MM.1S (cell line): ENCODE measurements at regions not wholly inside any gene's neighbourhood (a gene's known extent, or its start where the extent isn't known, plus 50 kb on each side); places are given as distances from the start of the nearest gene placed in this dataset.

Experiments used
- DNase-seq: peaks from one replicate; pipeline ENCODE4 v3.0.0-alpha.2; 2015
- H2AFZ ChIP-seq: fragments of 300-600 bp; sonication (generic); 2 replicates; pipeline ENCODE4 v1.6.0; 2016; ENCODE audit warnings: antibody characterized with exemption, low read length
- H3F3A ChIP-seq: fragments of 300-600 bp; sonication (generic); 2 replicates; pipeline ENCODE4 v1.6.1; 2016; ENCODE audit warnings: mild to moderate bottlenecking, antibody characterized with exemption, low read length, moderate library complexity, mixed read lengths; ENCODE audit not compliant: insufficient read depth
- H3K27ac ChIP-seq: fragments of 300-600 bp; sonication (generic); 2 replicates; pipeline ENCODE4 v1.5.1; 2016; ENCODE audit warnings: mild to moderate bottlenecking, low read length
- H3K27me3 ChIP-seq: fragments of 300-600 bp; sonication (generic); replicated peaks from 2 replicates; pipeline ENCODE4 v1.6.0; 2016; ENCODE audit warnings: low read length; ENCODE audit not compliant: insufficient read depth
- H3K36me3 ChIP-seq: fragments of 300-600 bp; sonication (generic); replicated peaks from 2 replicates; pipeline ENCODE4 v1.6.1; 2016; ENCODE audit warnings: mild to moderate bottlenecking, low read length, mixed read lengths; ENCODE audit not compliant: insufficient read depth
- H3K4me1 ChIP-seq: fragments of 300-600 bp; sonication (generic); 2 replicates; pipeline ENCODE4 v1.6.1; 2016; ENCODE audit warnings: low read length, mixed read lengths
- H3K4me2 ChIP-seq: fragments of 300-600 bp; sonication (generic); 2 replicates; pipeline ENCODE4 v1.6.0; 2016; ENCODE audit warnings: low read depth, low read length
- H3K4me3 ChIP-seq: fragments of 300-600 bp; sonication (generic); 2 replicates; pipeline ENCODE4 v1.5.1; 2016; ENCODE audit warnings: low read length, mixed read lengths
- H3K79me2 ChIP-seq: fragments of 300-600 bp; sonication (generic); 2 replicates; pipeline ENCODE4 v1.6.1; 2016; ENCODE audit warnings: mixed run types, low read length, mixed read lengths
- H3K9ac ChIP-seq: fragments of 300-600 bp; sonication (generic); 2 replicates; pipeline ENCODE4 v1.6.1; 2016; ENCODE audit warnings: low read length, mixed read lengths
- H3K9me2 ChIP-seq: fragments of 300-600 bp; sonication (generic); replicated peaks from 2 replicates; pipeline ENCODE4 v1.6.1; 2016; ENCODE audit warnings: mild to moderate bottlenecking, low read length, mixed read lengths; ENCODE audit not compliant: insufficient read depth
- H3K9me3 ChIP-seq: fragments of 300-600 bp; sonication (generic); replicated peaks from 2 replicates; pipeline ENCODE4 v1.6.1; 2016; ENCODE audit warnings: mild to moderate bottlenecking, low read length, mixed read lengths; ENCODE audit not compliant: insufficient read depth
- H4K20me1 ChIP-seq: fragments of 300-600 bp; sonication (generic); 2 replicates; pipeline ENCODE4 v1.6.1; 2016; ENCODE audit warnings: mild to moderate bottlenecking, low read length, moderate library complexity, mixed read lengths; ENCODE audit not compliant: insufficient read depth
- CTCF ChIP-seq: fragments of 300-600 bp; sonication (generic); IDR thresholded peaks from 2 replicates; pipeline ENCODE4 v1.5.1; 2016; ENCODE audit warnings: antibody characterized with exemption, low read length, mixed read lengths
- EZH2 ChIP-seq: fragments of 300-600 bp; sonication (generic); optimal IDR thresholded peaks from 2 replicates; pipeline ENCODE3; 2017; ENCODE audit warnings: low read depth, mild to moderate bottlenecking, antibody characterized with exemption, low read length, mixed read lengths
- EZH2phosphoT487 ChIP-seq: fragments of 300-600 bp; sonication (generic); IDR thresholded peaks from 2 replicates; pipeline ENCODE4 v1.6.1; 2018; ENCODE audit warnings: antibody characterized with exemption, low read length

- Histone ChIP-seq H3K4me2 (no peak overlapping the region), H3K9me3 (no peaks in the 10 kb centered on the region), H3F3A (no peaks in the 10 kb centered on the region), H3K9me2 (no peaks in the 10 kb centered on the region), H2AFZ (no peak overlapping the region), H3K79me2 (no peaks in the 10 kb centered on the region), H3K4me1 (no peaks in the 10 kb centered on the region), H4K20me1 (no peaks in the 10 kb centered on the region), H3K4me3 (no peak overlapping the region), H3K9ac (no peak overlapping the region), H3K36me3 (no peaks in the 10 kb centered on the region), H3K27ac (no peak overlapping the region), H3K27me3 (no peaks in the 10 kb centered on the region)
- TF ChIP-seq EZH2 (no peak), CTCF (no peak), EZH2phosphoT487 (no peak)
- no peak for DNase-seq
These were observed 117.6 kb downstream of the CARTPT start for GRCh38 chr5:71836559-71837112.

GRCh38 chr5:71838286-71838685, 119.2 kb downstream of the CARTPT start:
- Histone ChIP-seq H3K4me3 (no peak overlapping the region), H3K4me1 (no peaks in the 10 kb centered on the region), H3K9me3 (no peaks in the 10 kb centered on the region), H3K27me3 (no peaks in the 10 kb centered on the region), H3K36me3 (no peaks in the 10 kb centered on the region), H4K20me1 (no peaks in the 10 kb centered on the region), H3K9me2 (no peaks in the 10 kb centered on the region), H3K9ac (no peak overlapping the region), H3K4me2 (no peak overlapping the region), H3K79me2 (no peaks in the 10 kb centered on the region), H3K27ac (no peak overlapping the region), H3F3A (no peaks in the 10 kb centered on the region), H2AFZ (no peak overlapping the region)
- TF ChIP-seq EZH2 (no peak), CTCF (no peak), EZH2phosphoT487 (no peak)
- DNase-seq, result no peak

DNA sequence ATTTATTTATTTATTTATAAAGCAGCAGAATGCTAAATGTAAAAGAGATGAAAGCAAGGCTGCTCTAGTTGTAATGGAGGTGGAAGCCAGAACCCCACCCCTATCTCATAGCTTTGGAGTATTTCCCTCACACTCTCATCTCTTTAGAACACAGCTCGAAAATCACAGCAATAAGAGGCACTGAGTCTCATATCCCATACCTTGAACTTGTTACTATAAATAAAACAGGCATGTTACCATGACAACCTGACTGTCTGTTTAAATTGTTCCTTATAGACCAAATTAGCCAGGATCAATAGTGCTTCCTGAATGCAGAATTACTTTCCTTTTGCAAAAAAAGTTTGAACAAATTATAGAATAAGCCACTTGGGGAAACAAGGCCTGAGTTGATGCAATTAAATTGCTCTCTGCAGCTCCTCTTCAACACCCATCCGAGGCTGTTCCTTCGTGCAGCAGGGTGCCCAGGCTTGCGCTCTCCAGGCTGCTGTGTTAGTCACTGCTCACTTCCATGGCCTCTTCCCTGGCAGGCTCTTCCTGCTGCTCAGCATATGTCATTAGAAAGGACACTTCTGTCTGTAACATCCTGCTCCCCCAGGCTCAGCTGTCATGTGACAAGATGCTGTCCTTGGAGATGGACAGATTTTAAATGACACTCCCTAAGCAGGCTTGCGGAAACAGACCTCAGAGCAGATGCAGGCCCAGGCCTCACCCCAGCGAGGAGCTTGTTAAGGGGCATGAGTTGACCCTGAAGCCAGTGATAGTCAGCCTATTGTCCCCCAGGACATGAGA, 120.2 kb downstream of the CARTPT start:
- no peaks in the 10 kb centered on the region for H3K27me3 ChIP-seq
- H3K9me3 ChIP-seq, result no peaks in the 10 kb centered on the region
- no peaks in the 10 kb centered on the region for H3F3A ChIP-seq
- H2AFZ ChIP-seq, result no peak overlapping the region
- H3K79me2 ChIP-seq, result no peaks in the 10 kb centered on the region
- no peak for DNase-seq
- H3K4me1 ChIP-seq, result no peaks in the 10 kb centered on the region
- no peak for TF ChIP-seq CTCF
- TF ChIP-seq EZH2, result no peak
- TF ChIP-seq EZH2phosphoT487, result no peak
- no peak overlapping the region for H3K4me3 ChIP-seq
- no peak overlapping the region for H3K27ac ChIP-seq
- no peak overlapping the region for H3K9ac ChIP-seq
- H3K4me2 ChIP-seq, result no peak overlapping the region
- no peaks in the 10 kb centered on the region for H3K36me3 ChIP-seq
- H4K20me1 ChIP-seq, result no peaks in the 10 kb centered on the region
- H3K9me2 ChIP-seq, result no peaks in the 10 kb centered on the region
